ENCODE measurements at regions not wholly inside any gene's neighbourhood (a gene's known extent, or its start where the extent isn't known, plus 50 kb on each side); places are given as distances from the start of the nearest gene placed in this dataset.
"Not testable (repeated sequence)": the region's sequence is repeated elsewhere in the genome, so short reads cannot be mapped to it uniquely, and the experiment has no call there.

GRCh38 chr9:75454891-75455290 lies 366.6 kb downstream of the OSTF1 start:
- no peak overlapping the region for H3K4me3 ChIP-seq (ENCODE audit: low read depth, low read length)
- TF ChIP-seq, protein P1, sequence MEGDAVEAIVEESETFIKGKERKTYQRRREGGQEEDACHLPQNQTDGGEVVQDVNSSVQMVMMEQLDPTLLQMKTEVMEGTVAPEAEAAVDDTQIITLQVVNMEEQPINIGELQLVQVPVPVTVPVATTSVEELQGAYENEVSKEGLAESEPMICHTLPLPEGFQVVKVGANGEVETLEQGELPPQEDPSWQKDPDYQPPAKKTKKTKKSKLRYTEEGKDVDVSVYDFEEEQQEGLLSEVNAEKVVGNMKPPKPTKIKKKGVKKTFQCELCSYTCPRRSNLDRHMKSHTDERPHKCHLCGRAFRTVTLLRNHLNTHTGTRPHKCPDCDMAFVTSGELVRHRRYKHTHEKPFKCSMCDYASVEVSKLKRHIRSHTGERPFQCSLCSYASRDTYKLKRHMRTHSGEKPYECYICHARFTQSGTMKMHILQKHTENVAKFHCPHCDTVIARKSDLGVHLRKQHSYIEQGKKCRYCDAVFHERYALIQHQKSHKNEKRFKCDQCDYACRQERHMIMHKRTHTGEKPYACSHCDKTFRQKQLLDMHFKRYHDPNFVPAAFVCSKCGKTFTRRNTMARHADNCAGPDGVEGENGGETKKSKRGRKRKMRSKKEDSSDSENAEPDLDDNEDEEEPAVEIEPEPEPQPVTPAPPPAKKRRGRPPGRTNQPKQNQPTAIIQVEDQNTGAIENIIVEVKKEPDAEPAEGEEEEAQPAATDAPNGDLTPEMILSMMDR (IDR thresholded peaks at IDR 0.05; ENCODE audit: borderline replicate concordance, insufficient read depth, low read depth, low read length): no peak

- no peak overlapping the region for H3K4me3 ChIP-seq (ENCODE audit: low read depth, low read length)
- TF ChIP-seq, protein P1 (IDR thresholded peaks at IDR 0.05; ENCODE audit: borderline replicate concordance, insufficient read depth, low read depth, low read length): no peak
Measured at GRCh38 chr9:75455444-75455921, 367.2 kb downstream of the OSTF1 start.

DNA sequence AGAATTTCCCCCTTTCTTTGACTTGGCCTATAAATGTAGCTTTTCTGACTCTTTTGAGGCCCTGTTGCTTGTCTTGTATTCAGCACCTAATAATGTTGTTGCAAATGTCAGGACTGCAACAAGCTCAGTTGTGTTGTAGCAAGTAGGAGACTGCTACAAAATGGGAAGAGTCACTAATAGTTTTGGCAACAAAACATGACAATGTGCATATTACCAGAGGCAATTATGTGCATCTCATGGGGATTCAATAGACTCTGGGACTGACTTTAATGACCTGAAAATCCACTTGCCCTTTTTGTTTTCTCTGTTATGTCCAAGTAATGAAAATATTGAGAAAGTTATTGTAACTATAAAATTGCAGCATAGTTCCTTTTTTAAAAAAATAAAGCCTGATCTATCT lies 368.4 kb downstream of the OSTF1 start:
- no peak overlapping the region for H3K4me3 ChIP-seq (ENCODE audit: low read depth, low read length)
- TF ChIP-seq, protein P1 (IDR thresholded peaks at IDR 0.05; ENCODE audit: borderline replicate concordance, insufficient read depth, low read depth, low read length): no peak

GRCh38 chr9:75457474-75458011 lies 369.2 kb downstream of the OSTF1 start:
- TF ChIP-seq, protein P1 (IDR thresholded peaks at IDR 0.05; ENCODE audit: borderline replicate concordance, insufficient read depth, low read depth, low read length): no peak
- no peak overlapping the region for H3K4me3 ChIP-seq (ENCODE audit: low read depth, low read length)

DNA sequence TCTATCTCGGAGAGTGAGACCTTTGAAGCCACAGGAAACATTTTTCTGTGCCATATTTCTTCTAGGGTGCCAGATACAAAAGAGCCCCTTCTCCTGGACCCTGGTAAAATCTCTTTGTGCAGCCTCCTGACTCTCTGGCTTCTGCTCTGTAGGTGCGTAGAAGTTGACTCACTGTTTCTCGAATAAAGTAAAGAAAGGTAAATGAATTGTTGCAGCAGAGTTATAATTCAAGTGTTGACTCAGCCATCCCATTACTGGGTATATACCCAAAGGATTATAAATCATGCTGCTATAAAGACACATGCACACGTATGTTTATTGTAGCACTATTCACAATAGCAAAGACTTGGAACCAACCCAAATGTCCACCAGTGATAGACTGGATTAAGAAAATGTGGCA lies 371.0 kb downstream of the OSTF1 start:
- H3K4me3 ChIP-seq (ENCODE audit: low read depth, low read length): not testable (repeated sequence)

DNA sequence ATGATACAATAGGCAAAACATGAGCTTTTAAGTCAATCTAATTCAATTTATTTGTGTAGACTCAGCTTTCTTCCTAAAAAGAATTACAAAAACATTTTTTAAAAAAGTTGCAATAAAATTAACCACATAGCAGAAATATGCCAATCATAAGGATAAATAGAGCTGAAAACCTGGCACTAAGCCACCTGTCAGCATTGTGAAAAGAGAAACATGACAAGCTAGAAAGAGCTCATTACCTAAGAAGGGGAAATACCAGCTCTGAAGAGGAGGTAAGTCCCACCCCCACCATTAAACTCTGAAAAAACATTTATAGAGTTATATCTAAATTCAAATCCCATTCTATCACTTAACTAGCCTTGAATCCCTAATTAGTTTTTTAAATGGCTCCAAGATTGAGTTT lies 372.9 kb downstream of the OSTF1 start:
- no peak overlapping the region for H3K4me3 ChIP-seq (ENCODE audit: low read depth, low read length)
- TF ChIP-seq, protein P1 (IDR thresholded peaks at IDR 0.05; ENCODE audit: borderline replicate concordance, insufficient read depth, low read depth, low read length): no peak

DNA sequence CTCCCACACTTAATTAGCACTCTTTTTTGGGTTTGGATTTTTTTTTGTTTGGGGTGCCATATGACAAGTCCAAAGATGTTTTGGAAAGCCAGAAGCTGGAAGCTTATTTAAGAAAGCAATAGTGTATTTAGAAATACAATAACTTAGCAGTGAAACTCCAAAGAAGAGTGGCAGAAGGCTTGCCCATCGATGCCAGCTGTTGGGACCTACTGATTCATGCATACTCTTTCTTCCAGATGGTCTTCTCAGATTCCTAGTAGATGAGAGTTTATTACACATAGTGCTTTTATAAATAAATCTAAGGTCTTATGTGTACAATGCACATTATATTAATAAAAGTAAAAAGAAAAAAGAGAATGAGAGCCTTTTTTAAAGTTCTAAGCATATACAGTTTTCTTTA lies 374.6 kb downstream of the OSTF1 start:
- no peak overlapping the region for H3K4me3 ChIP-seq (ENCODE audit: low read depth, low read length)
- TF ChIP-seq, protein P1 (IDR thresholded peaks at IDR 0.05; ENCODE audit: borderline replicate concordance, insufficient read depth, low read depth, low read length): no peak

GRCh38 chr9:75463871-75464270 lies 375.6 kb downstream of the OSTF1 start:
- TF ChIP-seq, protein P1 (IDR thresholded peaks at IDR 0.05; ENCODE audit: borderline replicate concordance, insufficient read depth, low read depth, low read length): no peak
- H3K4me3 ChIP-seq (ENCODE audit: low read depth, low read length): no peak overlapping the region

Data from GM12875 (cell line).